ENCODE measurements at regions not wholly inside any gene's neighbourhood (a gene's known extent, or its start where the extent isn't known, plus 50 kb on each side); places are given as distances from the start of the nearest gene placed in this dataset.

DNA sequence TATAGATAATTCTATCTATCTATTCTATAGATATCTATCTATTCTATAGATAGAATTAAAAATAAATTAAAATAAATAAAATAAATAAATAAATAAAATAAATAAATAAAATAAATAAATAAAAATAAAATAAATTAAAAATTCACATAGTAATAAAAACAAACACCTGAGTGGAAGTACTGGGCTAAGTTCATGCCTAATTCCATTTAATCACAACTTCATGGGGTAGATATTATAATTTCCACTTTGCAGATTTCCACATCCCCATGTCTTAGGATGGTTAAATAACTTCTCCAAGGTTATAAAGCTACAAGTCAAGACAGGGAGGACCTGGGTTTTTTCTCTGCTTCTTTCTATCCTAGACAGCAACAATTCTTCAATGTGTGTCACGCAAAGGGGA is 261.4 kb upstream of the MEX3C start:
- Histone ChIP-seq H3K4me3 (replicated peaks; ENCODE audit: insufficient read depth, low read length) (no peak overlapping the region), H3K27me3 (ENCODE audit: insufficient read depth, poor library complexity, severe bottlenecking) (peaks cover 4% of the 10 kb centered on the region), H3K27ac (replicated peaks) (no peak overlapping the region)
- TF ChIP-seq, protein P1, sequence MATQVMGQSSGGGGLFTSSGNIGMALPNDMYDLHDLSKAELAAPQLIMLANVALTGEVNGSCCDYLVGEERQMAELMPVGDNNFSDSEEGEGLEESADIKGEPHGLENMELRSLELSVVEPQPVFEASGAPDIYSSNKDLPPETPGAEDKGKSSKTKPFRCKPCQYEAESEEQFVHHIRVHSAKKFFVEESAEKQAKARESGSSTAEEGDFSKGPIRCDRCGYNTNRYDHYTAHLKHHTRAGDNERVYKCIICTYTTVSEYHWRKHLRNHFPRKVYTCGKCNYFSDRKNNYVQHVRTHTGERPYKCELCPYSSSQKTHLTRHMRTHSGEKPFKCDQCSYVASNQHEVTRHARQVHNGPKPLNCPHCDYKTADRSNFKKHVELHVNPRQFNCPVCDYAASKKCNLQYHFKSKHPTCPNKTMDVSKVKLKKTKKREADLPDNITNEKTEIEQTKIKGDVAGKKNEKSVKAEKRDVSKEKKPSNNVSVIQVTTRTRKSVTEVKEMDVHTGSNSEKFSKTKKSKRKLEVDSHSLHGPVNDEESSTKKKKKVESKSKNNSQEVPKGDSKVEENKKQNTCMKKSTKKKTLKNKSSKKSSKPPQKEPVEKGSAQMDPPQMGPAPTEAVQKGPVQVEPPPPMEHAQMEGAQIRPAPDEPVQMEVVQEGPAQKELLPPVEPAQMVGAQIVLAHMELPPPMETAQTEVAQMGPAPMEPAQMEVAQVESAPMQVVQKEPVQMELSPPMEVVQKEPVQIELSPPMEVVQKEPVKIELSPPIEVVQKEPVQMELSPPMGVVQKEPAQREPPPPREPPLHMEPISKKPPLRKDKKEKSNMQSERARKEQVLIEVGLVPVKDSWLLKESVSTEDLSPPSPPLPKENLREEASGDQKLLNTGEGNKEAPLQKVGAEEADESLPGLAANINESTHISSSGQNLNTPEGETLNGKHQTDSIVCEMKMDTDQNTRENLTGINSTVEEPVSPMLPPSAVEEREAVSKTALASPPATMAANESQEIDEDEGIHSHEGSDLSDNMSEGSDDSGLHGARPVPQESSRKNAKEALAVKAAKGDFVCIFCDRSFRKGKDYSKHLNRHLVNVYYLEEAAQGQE (IDR thresholded peaks at IDR 0.05; ENCODE audit: insufficient replicate concordance, low read depth): no peak
- no peak for TF ChIP-seq SPI1 (IDR thresholded peaks at IDR 0.05; ENCODE audit: borderline replicate concordance, low read depth)
- no peak for TF ChIP-seq POLR2AphosphoS5 (IDR thresholded peaks at IDR 0.05; ENCODE audit: low read depth)
- TF ChIP-seq GABPA (IDR thresholded peaks at IDR 0.05; ENCODE audit: low read depth): no peak
- TF ChIP-seq, protein P2, sequence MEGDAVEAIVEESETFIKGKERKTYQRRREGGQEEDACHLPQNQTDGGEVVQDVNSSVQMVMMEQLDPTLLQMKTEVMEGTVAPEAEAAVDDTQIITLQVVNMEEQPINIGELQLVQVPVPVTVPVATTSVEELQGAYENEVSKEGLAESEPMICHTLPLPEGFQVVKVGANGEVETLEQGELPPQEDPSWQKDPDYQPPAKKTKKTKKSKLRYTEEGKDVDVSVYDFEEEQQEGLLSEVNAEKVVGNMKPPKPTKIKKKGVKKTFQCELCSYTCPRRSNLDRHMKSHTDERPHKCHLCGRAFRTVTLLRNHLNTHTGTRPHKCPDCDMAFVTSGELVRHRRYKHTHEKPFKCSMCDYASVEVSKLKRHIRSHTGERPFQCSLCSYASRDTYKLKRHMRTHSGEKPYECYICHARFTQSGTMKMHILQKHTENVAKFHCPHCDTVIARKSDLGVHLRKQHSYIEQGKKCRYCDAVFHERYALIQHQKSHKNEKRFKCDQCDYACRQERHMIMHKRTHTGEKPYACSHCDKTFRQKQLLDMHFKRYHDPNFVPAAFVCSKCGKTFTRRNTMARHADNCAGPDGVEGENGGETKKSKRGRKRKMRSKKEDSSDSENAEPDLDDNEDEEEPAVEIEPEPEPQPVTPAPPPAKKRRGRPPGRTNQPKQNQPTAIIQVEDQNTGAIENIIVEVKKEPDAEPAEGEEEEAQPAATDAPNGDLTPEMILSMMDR (IDR thresholded peaks at IDR 0.05; ENCODE audit: insufficient read depth, low read length): no peak
- no peak for DNase-seq (ENCODE audit: low read depth in 1 of 2, low spot score in 1 of 2)

DNA sequence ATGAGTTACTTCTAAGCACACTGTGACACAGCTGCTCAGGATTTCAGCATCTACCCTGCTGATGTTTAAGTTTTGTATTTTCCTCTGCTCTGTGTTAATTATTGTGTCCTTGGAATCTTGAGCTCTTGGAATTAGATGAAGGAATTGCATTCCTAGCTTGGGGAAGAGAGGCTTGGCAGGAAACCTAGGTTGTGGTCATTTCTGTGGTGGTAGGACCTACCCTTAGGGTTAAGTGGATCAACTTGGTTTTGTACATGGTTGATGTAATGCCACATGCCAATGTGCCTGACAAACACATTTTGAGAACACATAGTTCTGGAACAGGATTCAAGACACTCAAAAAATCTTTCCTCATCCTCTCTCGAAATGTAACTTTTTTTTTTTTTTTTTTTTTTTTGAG is 264.5 kb upstream of the MEX3C start:
- no peak for DNase-seq (ENCODE audit: low read depth in 1 of 2, low spot score in 1 of 2)
- Histone ChIP-seq H3K27me3 (ENCODE audit: insufficient read depth, poor library complexity, severe bottlenecking) (peaks cover 4% of the 10 kb centered on the region), H3K27ac (replicated peaks) (no peak overlapping the region), H3K4me3 (replicated peaks; ENCODE audit: insufficient read depth, low read length) (no peak overlapping the region)
- TF ChIP-seq, protein P1 (IDR thresholded peaks at IDR 0.05; ENCODE audit: insufficient replicate concordance, low read depth): no peak
- TF ChIP-seq GABPA (IDR thresholded peaks at IDR 0.05; ENCODE audit: low read depth) (no peak), SPI1 (IDR thresholded peaks at IDR 0.05; ENCODE audit: borderline replicate concordance, low read depth) (no peak), POLR2AphosphoS5 (IDR thresholded peaks at IDR 0.05; ENCODE audit: low read depth) (no peak)
- TF ChIP-seq, protein P2 (IDR thresholded peaks at IDR 0.05; ENCODE audit: insufficient read depth, low read length): no peak

DNA sequence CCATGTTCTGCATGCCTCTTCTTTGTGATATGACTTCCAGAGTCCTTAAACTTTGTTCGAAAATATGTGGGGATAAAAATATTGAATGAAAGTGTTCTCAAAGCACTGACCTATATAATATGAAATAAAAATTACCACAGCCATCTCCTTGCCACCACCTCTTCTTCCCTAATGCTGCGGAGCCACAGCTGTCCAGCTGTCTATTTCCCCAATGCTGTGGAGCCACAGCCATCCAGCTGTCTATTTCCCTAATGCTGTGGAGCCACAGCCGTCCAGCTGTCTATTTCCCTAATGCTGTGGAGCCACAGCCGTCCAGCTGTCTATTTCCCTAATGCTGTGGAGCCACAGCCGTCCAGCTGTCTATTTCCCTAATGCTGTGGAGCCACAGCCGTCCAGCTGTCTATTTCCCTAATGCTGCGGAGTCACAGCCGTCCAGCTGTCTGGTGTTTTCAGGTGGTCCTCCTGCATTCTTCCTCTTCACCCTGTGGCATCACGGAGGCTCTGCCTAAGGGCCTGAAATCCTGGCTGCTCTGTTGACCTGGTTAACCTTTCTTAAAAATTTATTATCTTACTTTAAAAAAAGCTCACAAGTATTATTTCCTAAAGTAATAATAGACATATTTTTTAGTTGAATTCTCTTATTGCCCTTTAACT is 266.1 kb upstream of the MEX3C start:
- Histone ChIP-seq H3K27me3 (ENCODE audit: insufficient read depth, poor library complexity, severe bottlenecking) (peaks cover 6% of the 10 kb centered on the region), H3K4me3 (replicated peaks; ENCODE audit: insufficient read depth, low read length) (no peak overlapping the region), H3K27ac (replicated peaks) (no peak overlapping the region)
- no peak for DNase-seq (ENCODE audit: low read depth in 1 of 2, low spot score in 1 of 2)
- TF ChIP-seq GABPA (IDR thresholded peaks at IDR 0.05; ENCODE audit: low read depth) (no peak), POLR2AphosphoS5 (IDR thresholded peaks at IDR 0.05; ENCODE audit: low read depth) (no peak), SPI1 (IDR thresholded peaks at IDR 0.05; ENCODE audit: borderline replicate concordance, low read depth) (no peak)
- TF ChIP-seq, protein P2 (IDR thresholded peaks at IDR 0.05; ENCODE audit: insufficient read depth, low read length): no peak
- TF ChIP-seq, protein P1 (IDR thresholded peaks at IDR 0.05; ENCODE audit: insufficient replicate concordance, low read depth): no peak

All from HL-60 (cell line).